Frontal cortex (tissue), 3 donors: ENCODE measurements at regions not wholly inside any gene's neighbourhood (a gene's known extent, or its start where the extent isn't known, plus 50 kb on each side); places are given as distances from the start of the nearest gene placed in this dataset.
"Not testable (repeated sequence)": the region's sequence is repeated elsewhere in the genome, so short reads cannot be mapped to it uniquely, and the experiment has no call there.

ENCODE experiments used
- DNase-seq, 2 donors: peaks; one replicate each; pipeline ENCODE4 v3.0.0; 2012; ENCODE audit warnings: low spot score in 2 of 2
- FAIRE-seq: peaks from 2 replicates; lab custom pipeline; 2012; peaks lifted over from hg19 to GRCh38; lab: Jason Lieb, UNC
- donor health status: control.
- donor health status: control.
- donor health status: control.

GRCh38 chr6:71007298-71007697 is 50.4 kb upstream of the B3GAT2 start:
- DNase-seq, FAIRE-seq: not testable (repeated sequence)

- DNase-seq: no peak
- no peak for FAIRE-seq
Observed at GRCh38 chr6:71011871-71012371, 55.1 kb upstream of the B3GAT2 start.

DNA sequence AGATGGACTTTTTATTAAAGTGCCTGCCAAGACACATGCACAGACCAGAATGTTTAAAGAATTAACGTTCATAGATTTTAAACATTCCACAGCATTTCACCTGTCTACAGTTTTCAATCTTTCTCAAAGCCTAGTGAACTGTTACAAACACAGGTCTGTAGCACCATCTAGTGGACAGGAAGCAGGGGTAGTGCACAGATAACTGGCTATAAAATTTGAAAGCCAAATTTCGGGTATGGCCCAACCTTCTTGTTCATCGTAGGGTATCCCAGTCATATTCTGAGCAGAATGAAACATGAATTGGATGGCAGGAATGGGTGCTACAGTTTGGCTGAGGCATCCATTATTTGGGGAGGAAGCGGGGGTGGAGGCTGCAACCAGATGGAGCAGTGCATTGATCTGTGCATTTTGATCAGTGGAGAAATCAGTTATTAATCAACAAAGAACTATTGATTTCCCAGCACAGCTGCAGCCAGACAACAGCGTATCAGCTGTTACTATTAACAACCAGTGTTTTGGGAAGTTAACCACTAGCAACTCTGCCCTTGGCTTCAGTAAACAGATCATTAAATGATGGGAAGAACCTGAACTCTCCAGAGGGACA is 56.1 kb upstream of the B3GAT2 start:
- FAIRE-seq (no peak), DNase-seq (peak; percentile 9 to 44)

DNA sequence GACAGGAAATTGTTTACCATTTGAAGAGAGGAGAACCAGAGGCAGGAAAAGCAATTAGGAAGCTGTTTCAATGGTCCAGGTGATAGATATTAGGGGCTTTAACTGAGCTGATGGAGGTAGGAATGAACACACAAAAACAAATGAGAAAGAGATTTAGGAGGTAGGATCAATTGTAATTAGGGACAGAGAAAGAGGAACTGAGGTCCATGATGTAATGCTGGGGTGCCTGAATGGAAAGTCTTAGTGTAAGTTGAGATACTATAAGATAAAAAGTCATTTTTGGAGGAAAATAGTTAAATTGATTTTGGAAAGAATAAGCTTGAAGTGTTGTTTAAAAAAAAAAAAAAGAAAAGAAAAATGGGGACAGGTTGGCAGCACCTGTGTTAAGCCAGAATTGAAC is 58.5 kb upstream of the B3GAT2 start:
- FAIRE-seq (no peak), DNase-seq (no peak)

- no peak for DNase-seq
- no peak for FAIRE-seq
Observed at GRCh38 chr6:71028236-71028876, 71.5 kb upstream of the B3GAT2 start.

DNA sequence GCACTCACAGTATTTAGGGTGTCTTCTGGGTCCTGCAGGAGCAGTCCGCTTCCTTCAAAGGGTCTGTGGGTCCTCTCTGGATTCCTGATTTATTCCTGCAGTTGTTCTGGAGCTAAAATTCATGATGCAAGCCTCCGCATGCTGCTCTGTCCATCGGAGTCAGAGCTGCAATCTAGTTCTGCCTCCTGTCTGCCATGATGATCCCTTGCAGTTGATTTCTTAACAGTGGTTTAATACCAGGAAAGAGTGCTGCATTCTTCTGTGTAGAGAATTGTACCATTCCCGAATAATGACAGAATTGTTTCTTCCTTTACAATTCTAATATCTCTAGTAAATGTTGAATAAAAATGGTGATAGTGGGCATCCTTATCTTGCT is 72.0 kb upstream of the B3GAT2 start:
- DNase-seq (no peak), FAIRE-seq (no peak)

- FAIRE-seq (no peak), DNase-seq (no peak)
Observed at GRCh38 chr6:71029555-71029954, 72.7 kb upstream of the B3GAT2 start.

DNA sequence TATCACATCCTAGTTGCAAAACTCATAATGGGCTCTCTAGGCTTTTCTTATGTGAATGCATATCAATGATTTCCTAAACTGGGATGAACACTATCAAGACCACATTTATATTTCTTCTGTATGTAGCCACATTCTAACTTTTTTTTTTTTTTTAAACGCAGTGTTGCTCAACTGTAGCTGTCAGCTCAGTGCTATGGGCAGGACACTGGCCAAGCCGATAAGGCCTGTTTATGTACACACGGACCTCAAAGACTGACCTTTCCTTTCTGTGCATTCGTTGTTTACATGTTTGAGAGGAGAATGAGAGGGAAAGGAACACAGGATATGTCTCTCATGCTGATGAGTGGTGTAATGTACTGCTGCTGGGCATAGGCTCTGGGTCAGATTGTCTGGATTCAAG is 75.1 kb upstream of the B3GAT2 start:
- DNase-seq (no peak), FAIRE-seq (no peak)

GRCh38 chr6:71033171-71033570 is 76.3 kb upstream of the B3GAT2 start:
- no peak for FAIRE-seq

DNA sequence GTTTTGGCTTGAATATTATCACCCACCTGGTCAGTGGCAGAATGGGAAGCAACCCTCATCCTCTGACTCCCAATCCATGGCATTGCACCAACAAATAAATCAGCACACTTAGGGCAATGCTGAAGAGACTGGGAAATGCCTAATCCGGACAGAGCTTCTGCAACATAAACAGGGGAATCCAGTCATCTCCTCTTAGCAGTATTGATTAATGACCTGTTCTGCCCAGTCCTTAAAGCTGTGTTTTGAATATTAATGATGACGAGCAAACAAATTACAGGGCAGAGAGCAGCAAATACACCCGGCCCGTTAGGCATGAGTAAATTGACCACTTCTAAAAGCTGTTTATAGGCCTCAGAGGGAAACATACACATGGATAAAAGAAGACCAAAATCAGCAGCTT is 77.0 kb upstream of the B3GAT2 start:
- no peak for DNase-seq
- no peak for FAIRE-seq

More at GRCh38 chr6:71033171-71033570, 76.3 kb upstream of the B3GAT2 start:
- no peak for DNase-seq

DNA sequence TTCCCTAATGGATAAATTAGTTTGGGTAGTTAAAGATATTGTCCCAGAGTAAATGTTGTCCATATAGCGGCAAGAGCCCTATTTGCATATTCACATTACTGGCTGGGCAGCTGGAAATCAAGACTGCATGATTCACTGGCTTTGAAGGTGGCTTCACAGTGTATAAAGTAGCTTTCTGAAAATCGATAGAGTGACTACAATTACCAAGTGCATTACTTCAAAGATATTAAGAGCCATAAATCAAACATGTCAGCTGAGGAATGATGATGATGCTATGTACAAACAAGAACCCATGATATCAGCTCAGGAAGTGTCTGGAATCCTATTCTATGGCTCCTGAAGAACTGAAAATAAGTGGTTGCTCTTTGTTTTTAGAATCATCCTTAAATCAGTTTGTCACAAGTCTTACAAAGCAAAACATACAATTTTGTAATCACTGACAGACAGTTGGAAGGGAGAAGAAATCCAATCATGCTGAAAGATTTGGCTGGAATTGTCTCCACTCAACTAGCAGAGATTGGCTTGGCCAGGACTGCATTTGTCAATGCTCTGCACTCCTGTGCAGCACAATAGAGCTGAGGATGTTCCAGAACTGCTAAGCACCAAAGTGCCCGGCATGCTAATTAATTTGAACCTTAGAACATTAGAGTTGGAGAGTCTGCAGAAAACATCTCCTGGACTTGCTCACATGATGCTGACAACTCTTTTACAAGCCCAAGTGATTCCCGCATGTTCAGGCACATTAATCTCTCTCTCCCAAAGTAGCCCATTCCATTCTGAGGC is 77.9 kb upstream of the B3GAT2 start:
- FAIRE-seq: no peak
- no peak for DNase-seq

- FAIRE-seq (no peak), DNase-seq (no peak)
Observed at GRCh38 chr6:71035871-71036270, 79.0 kb upstream of the B3GAT2 start.

- no peak for FAIRE-seq
- DNase-seq: no peak
Observed at GRCh38 chr6:71038711-71039344, 82.0 kb upstream of the B3GAT2 start.

DNA sequence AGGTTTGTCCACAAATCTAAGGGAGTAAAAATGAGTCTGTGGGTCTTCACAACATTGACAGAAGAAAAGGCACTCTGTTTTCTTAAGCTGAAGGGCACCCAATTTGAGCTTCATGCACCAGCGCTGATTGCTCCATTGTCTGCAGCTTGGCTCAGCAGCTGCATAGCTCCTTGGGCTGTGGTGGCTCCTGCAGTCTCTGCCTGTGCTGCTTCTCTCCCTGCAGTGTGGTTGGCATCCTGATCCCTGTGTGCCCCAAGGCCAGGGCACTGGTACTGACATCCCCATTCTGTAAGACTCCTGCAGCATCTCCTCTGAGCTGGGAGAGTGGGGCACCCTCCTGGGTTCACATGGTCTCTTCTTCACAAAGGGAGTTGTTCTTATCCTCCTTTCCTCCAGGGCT is 83.2 kb upstream of the B3GAT2 start:
- FAIRE-seq (no peak), DNase-seq (no peak)

GRCh38 chr6:71040841-71041240 is 84.0 kb upstream of the B3GAT2 start:
- DNase-seq (no peak), FAIRE-seq (no peak)

- DNase-seq: no peak
- no peak for FAIRE-seq
Observed at GRCh38 chr6:71043902-71044301, 87.0 kb upstream of the B3GAT2 start.

GRCh38 chr6:71044753-71045152 is 87.9 kb upstream of the B3GAT2 start:
- no peak for FAIRE-seq
- DNase-seq: no peak

DNA sequence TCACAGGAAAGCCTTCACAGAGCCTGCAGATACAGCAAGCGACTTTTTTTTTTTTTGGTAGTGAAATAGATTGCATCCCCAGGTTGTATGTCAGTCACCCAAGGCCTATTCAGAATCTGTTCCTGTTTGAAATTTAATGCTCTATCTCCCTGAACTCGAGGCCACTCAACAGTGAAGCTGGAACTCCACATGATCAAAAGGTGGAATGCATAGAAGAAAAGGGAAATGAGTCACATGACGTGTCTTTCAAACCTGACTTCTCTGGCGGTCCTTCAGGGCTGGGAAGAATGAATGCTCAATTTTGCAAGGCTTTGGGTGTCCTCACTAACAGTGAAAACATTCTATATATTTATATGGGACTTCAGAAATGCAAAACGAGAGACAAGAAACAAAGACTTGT is 88.4 kb upstream of the B3GAT2 start:
- no peak for FAIRE-seq
- no peak for DNase-seq

GRCh38 chr6:71047417-71047816 is 90.6 kb upstream of the B3GAT2 start:
- FAIRE-seq (no peak), DNase-seq (no peak)

GRCh38 chr6:71048320-71049164 is 91.7 kb upstream of the B3GAT2 start:
- DNase-seq (no peak), FAIRE-seq (no peak)
